ENCODE measurements at regions not wholly inside any gene's neighbourhood (a gene's known extent, or its start where the extent isn't known, plus 50 kb on each side); places are given as distances from the start of the nearest gene placed in this dataset.

- no peak for DNase-seq (ENCODE audit: low spot score in 2 of 2)
- Mint-ChIP-seq H3K36me3 (no peaks in the 10 kb centered on the region), H3K4me1 (no peaks in the 10 kb centered on the region), H3K9me3 (no peaks in the 10 kb centered on the region), H3K27ac (no peak overlapping the region), H3K4me3 (no peak overlapping the region)
- ATAC-seq, result no peak
Measured at GRCh38 chr14:101226265-101226602, 322.7 kb upstream of the RTL1 start.

GRCh38 chr14:101226603-101227425, 323.3 kb upstream of the RTL1 start:
- Mint-ChIP-seq H3K9me3 (no peaks in the 10 kb centered on the region), H3K36me3 (no peaks in the 10 kb centered on the region), H3K4me1 (no peaks in the 10 kb centered on the region), H3K27ac (no peak overlapping the region), H3K4me3 (no peak overlapping the region)
- ATAC-seq, result peak; percentile 3
- no peak for DNase-seq (ENCODE audit: low spot score in 2 of 2)

- H3K27ac Mint-ChIP-seq, result no peak overlapping the region
- no peaks in the 10 kb centered on the region for H3K4me1 Mint-ChIP-seq
- ATAC-seq (no peak), DNase-seq (ENCODE audit: low spot score in 2 of 2) (no peak)
- H3K9me3 Mint-ChIP-seq, result no peaks in the 10 kb centered on the region
- no peaks in the 10 kb centered on the region for H3K36me3 Mint-ChIP-seq
- no peak overlapping the region for H3K4me3 Mint-ChIP-seq
Measured at GRCh38 chr14:101227611-101228594, 324.4 kb upstream of the RTL1 start.

GRCh38 chr14:101228949-101229541, 325.5 kb upstream of the RTL1 start:
- H3K4me3 Mint-ChIP-seq, result no peak overlapping the region
- no peaks in the 10 kb centered on the region for H3K36me3 Mint-ChIP-seq
- DNase-seq (ENCODE audit: low spot score in 2 of 2) (no peak), ATAC-seq (no peak)
- H3K9me3 Mint-ChIP-seq, result no peaks in the 10 kb centered on the region
- H3K4me1 Mint-ChIP-seq, result no peaks in the 10 kb centered on the region
- H3K27ac Mint-ChIP-seq, result no peak overlapping the region

- H3K4me3 Mint-ChIP-seq, result no peak overlapping the region
- no peaks in the 10 kb centered on the region for H3K36me3 Mint-ChIP-seq
- no peak for ATAC-seq
- no peak for DNase-seq (ENCODE audit: low spot score in 2 of 2)
- H3K27ac Mint-ChIP-seq, result no peak overlapping the region
- no peaks in the 10 kb centered on the region for H3K4me1 Mint-ChIP-seq
- H3K9me3 Mint-ChIP-seq, result no peaks in the 10 kb centered on the region
Measured at GRCh38 chr14:101229666-101230065, 326.1 kb upstream of the RTL1 start.

GRCh38 chr14:101230161-101230850, 326.8 kb upstream of the RTL1 start:
- no peaks in the 10 kb centered on the region for H3K36me3 Mint-ChIP-seq
- no peak overlapping the region for H3K27ac Mint-ChIP-seq
- H3K4me3 Mint-ChIP-seq, result no peak overlapping the region
- ATAC-seq, result no peak
- DNase-seq (ENCODE audit: low spot score in 2 of 2), result no peak
- no peaks in the 10 kb centered on the region for H3K4me1 Mint-ChIP-seq
- H3K9me3 Mint-ChIP-seq, result no peaks in the 10 kb centered on the region

- DNase-seq (ENCODE audit: low spot score in 2 of 2), result no peak
- Mint-ChIP-seq H3K27ac (no peak overlapping the region), H3K4me3 (no peak overlapping the region), H3K4me1 (no peaks in the 10 kb centered on the region), H3K36me3 (no peaks in the 10 kb centered on the region), H3K9me3 (no peaks in the 10 kb centered on the region)
- no peak for ATAC-seq
Measured at GRCh38 chr14:101230851-101231550, 327.5 kb upstream of the RTL1 start.

- no peak for DNase-seq (ENCODE audit: low spot score in 2 of 2)
- Mint-ChIP-seq H3K36me3 (no peaks in the 10 kb centered on the region), H3K4me1 (no peaks in the 10 kb centered on the region), H3K9me3 (no peaks in the 10 kb centered on the region), H3K27ac (no peak overlapping the region), H3K4me3 (no peak overlapping the region)
- ATAC-seq, result no peak
Measured at GRCh38 chr14:101231828-101232227, 328.3 kb upstream of the RTL1 start.

GRCh38 chr14:101232340-101233020, 328.8 kb upstream of the DIO3 start:
- Mint-ChIP-seq H3K27ac (no peak overlapping the region), H3K9me3 (no peaks in the 10 kb centered on the region), H3K36me3 (no peaks in the 10 kb centered on the region), H3K4me3 (no peak overlapping the region), H3K4me1 (no peaks in the 10 kb centered on the region)
- ATAC-seq (no peak), DNase-seq (ENCODE audit: low spot score in 2 of 2) (no peak)

- no peak for ATAC-seq
- DNase-seq (ENCODE audit: low spot score in 2 of 2), result no peak
- Mint-ChIP-seq H3K27ac (no peak overlapping the region), H3K9me3 (no peaks in the 10 kb centered on the region), H3K4me1 (no peaks in the 10 kb centered on the region), H3K4me3 (no peak overlapping the region), H3K36me3 (no peaks in the 10 kb centered on the region)
Measured at GRCh38 chr14:101233021-101233366, 328.3 kb upstream of the DIO3 start.

- Mint-ChIP-seq H3K36me3 (no peaks in the 10 kb centered on the region), H3K4me3 (no peak overlapping the region), H3K4me1 (no peaks in the 10 kb centered on the region), H3K27ac (no peak overlapping the region), H3K9me3 (no peaks in the 10 kb centered on the region)
- ATAC-seq, result no peak
- DNase-seq (ENCODE audit: low spot score in 2 of 2), result no peak
Measured at GRCh38 chr14:101233391-101233790, 327.9 kb upstream of the DIO3 start.

GRCh38 chr14:101233808-101234207, 327.5 kb upstream of the DIO3 start:
- no peaks in the 10 kb centered on the region for H3K36me3 Mint-ChIP-seq
- ATAC-seq, result no peak
- DNase-seq (ENCODE audit: low spot score in 2 of 2), result no peak
- no peaks in the 10 kb centered on the region for H3K4me1 Mint-ChIP-seq
- no peak overlapping the region for H3K27ac Mint-ChIP-seq
- H3K4me3 Mint-ChIP-seq, result no peak overlapping the region
- H3K9me3 Mint-ChIP-seq, result no peaks in the 10 kb centered on the region

GRCh38 chr14:101234244-101234937, 326.9 kb upstream of the DIO3 start:
- Mint-ChIP-seq H3K9me3 (no peaks in the 10 kb centered on the region), H3K4me1 (no peaks in the 10 kb centered on the region), H3K36me3 (no peaks in the 10 kb centered on the region), H3K4me3 (no peak overlapping the region), H3K27ac (no peak overlapping the region)
- DNase-seq (ENCODE audit: low spot score in 2 of 2) (no peak), ATAC-seq (no peak)

- Mint-ChIP-seq H3K4me3 (no peak overlapping the region), H3K4me1 (no peaks in the 10 kb centered on the region), H3K36me3 (no peaks in the 10 kb centered on the region), H3K9me3 (no peaks in the 10 kb centered on the region), H3K27ac (no peak overlapping the region)
- DNase-seq (ENCODE audit: low spot score in 2 of 2) (no peak), ATAC-seq (no peak)
Measured at GRCh38 chr14:101234999-101235334, 326.3 kb upstream of the DIO3 start.

Measured in stimulated activated effector memory CD8-positive, alpha-beta T cell treated with anti-CD3 and anti-CD28 coated beads, Interleukin-12 subunit alpha, Interleukin-12 subunit beta, amount 100 ng/mL, for 72 hours (primary cell).